IMR-90 (cell line): ENCODE measurements at regions not wholly inside any gene's neighbourhood (a gene's known extent, or its start where the extent isn't known, plus 50 kb on each side); places are given as distances from the start of the nearest gene placed in this dataset.
A peak's percentile ranks its signal among the peaks of the same experiment; 100 is the strongest.

Experiments
- ATAC-seq: fragments of 200-7000 bp; cut with Tn5 transposase; 2 replicates; pipeline ENCODE4 v1.9.1; 2020; ENCODE audit warnings: low read depth, mild to moderate bottlenecking, moderate library complexity
- BruUV-seq: library from RNA; stranded (reverse); fragments of 400-500 nt; replicated peaks from 2 replicates; lab custom pipeline; 2021; lab: Mats Ljungman, UMichigan
- CTCF ChIA-PET: fragments of 300-600 bp; formaldehyde crosslinking; extraction: SDS; loops from one replicate; lab custom pipeline; 2021; ENCODE audit warnings: antibody characterized with exemption; lab: Yijun Ruan, JAX
- POLR2A ChIA-PET: fragments of 300-600 bp; sonication (Branson Sonifier 250); formaldehyde crosslinking; loops from one replicate; lab custom pipeline; 2022; ENCODE audit warnings: antibody characterized with exemption; ENCODE audit not compliant: unreplicated experiment; lab: Charles Lee
- DNase-seq: peaks from one replicate; pipeline ENCODE4 v3.0.0; 2013
- H2AFZ ChIP-seq: replicated peaks from 2 replicates; pipeline ENCODE3; 2013; ENCODE audit warnings: low read length, mild to moderate bottlenecking; ENCODE audit not compliant: poor library complexity
- H2AK5ac ChIP-seq: 2 replicates; pipeline ENCODE4 v1.6.1; 2013; ENCODE audit warnings: low read depth, low read length, inconsistent platforms
- H2AK9ac ChIP-seq: replicated peaks from 2 replicates; pipeline ENCODE3; 2013; ENCODE audit warnings: mild to moderate bottlenecking, low read depth, low read length, moderate library complexity; ENCODE audit not compliant: poor library complexity
- H2BK120ac ChIP-seq: 2 replicates; pipeline ENCODE4 v1.6.1; 2013; ENCODE audit warnings: low read depth, low read length, inconsistent platforms
- H2BK15ac ChIP-seq: 3 replicates; pipeline ENCODE4 v1.6.1; 2013; ENCODE audit warnings: low read depth, low read length, inconsistent platforms
- H2BK20ac ChIP-seq: 2 replicates; pipeline ENCODE4 v1.6.1; 2013; ENCODE audit warnings: low read depth, mild to moderate bottlenecking, inconsistent platforms, low read length, moderate library complexity
- H2BK5ac ChIP-seq: 2 replicates; pipeline ENCODE4 v1.6.1; 2013; ENCODE audit warnings: mild to moderate bottlenecking, low read depth, low read length, inconsistent platforms; ENCODE audit not compliant: poor library complexity, severe bottlenecking
- H3K14ac ChIP-seq: replicated peaks from 2 replicates; pipeline ENCODE4 v1.6.1; 2013; ENCODE audit warnings: low read depth, low read length, inconsistent platforms
- H3K18ac ChIP-seq: 2 replicates; pipeline ENCODE4 v1.6.1; 2013; ENCODE audit warnings: low read depth, low read length, control low read depth
- H3K23ac ChIP-seq: 2 replicates; pipeline ENCODE4 v1.6.1; 2013; ENCODE audit warnings: low read depth, low read length, inconsistent platforms
- H3K27ac ChIP-seq: 2 replicates; pipeline ENCODE4 v1.5.1; 2013; ENCODE audit warnings: mild to moderate bottlenecking, control low read depth, low read length; ENCODE audit not compliant: insufficient read depth
- H3K27me3 ChIP-seq: 2 replicates; pipeline ENCODE4 v1.6.1; 2013; ENCODE audit warnings: low read length; ENCODE audit not compliant: control insufficient read depth, insufficient read depth
- H3K36me3 ChIP-seq: 2 replicates; pipeline ENCODE4 v1.6.1; 2013; ENCODE audit warnings: low read length, mixed read lengths; ENCODE audit not compliant: control insufficient read depth, insufficient read depth
- H3K4ac ChIP-seq: 2 replicates; pipeline ENCODE4 v1.6.1; 2013; ENCODE audit warnings: low read depth, low read length, inconsistent platforms
- H3K4me1 ChIP-seq: 2 replicates; pipeline ENCODE4 v1.6.1; 2013; ENCODE audit warnings: low read length, mixed read lengths; ENCODE audit not compliant: control insufficient read depth, insufficient read depth
- H3K4me2 ChIP-seq: 2 replicates; pipeline ENCODE4 v1.6.1; 2013; ENCODE audit warnings: low read depth, mild to moderate bottlenecking, control low read depth, low read length, moderate library complexity
- H3K4me3 ChIP-seq: 2 replicates; pipeline ENCODE4 v1.5.1; 2013; ENCODE audit warnings: low read depth, mild to moderate bottlenecking, control low read depth, low read length, moderate library complexity; ENCODE audit not compliant: insufficient read depth
- H3K56ac ChIP-seq: 2 replicates; pipeline ENCODE4 v1.6.1; 2013; ENCODE audit warnings: low read length, inconsistent platforms; ENCODE audit not compliant: insufficient read depth; ENCODE audit errors: extremely low read depth
- H3K79me1 ChIP-seq, 2 experiments: 2 replicates each; pipeline ENCODE4 v1.6.1; 2013; ENCODE audit warnings: low read length in 2 of 2, inconsistent platforms in 1 of 2, low read depth in 1 of 2
- H3K9ac ChIP-seq: 2 replicates; pipeline ENCODE4 v1.6.1; 2013; ENCODE audit warnings: low read depth, low read length, control low read depth
- H3K9me1 ChIP-seq: 2 replicates; pipeline ENCODE4 v1.6.1; 2013; ENCODE audit warnings: low read length, inconsistent platforms; ENCODE audit not compliant: insufficient read depth
- H3K9me3 ChIP-seq: 2 replicates; pipeline ENCODE4 v1.6.1; 2013; ENCODE audit warnings: low read length; ENCODE audit not compliant: control insufficient read depth, insufficient read depth
- H4K20me1 ChIP-seq: 2 replicates; pipeline ENCODE4 v1.6.1; 2013; ENCODE audit warnings: low read length, inconsistent platforms; ENCODE audit not compliant: insufficient read depth
- H4K5ac ChIP-seq: 2 replicates; pipeline ENCODE4 v1.6.1; 2013; ENCODE audit warnings: mild to moderate bottlenecking, low read depth, low read length, control low read depth
- H4K8ac ChIP-seq, 2 experiments: 2 replicates each; pipeline ENCODE4 v1.6.1; 2013; ENCODE audit warnings: low read depth in 2 of 2, low read length in 2 of 2, control low read depth in 1 of 2, inconsistent platforms in 1 of 2
- H4K91ac ChIP-seq: 2 replicates; pipeline ENCODE4 v1.6.1; 2013; ENCODE audit warnings: low read depth, low read length, inconsistent platforms; ENCODE audit not compliant: insufficient read depth
- BHLHE40 ChIP-seq: fragments of 150-350 bp; IDR thresholded peaks from 2 replicates; pipeline ENCODE4 v1.6.1; 2016; ENCODE audit warnings: mild to moderate bottlenecking, low read depth, low read length
- CTCF ChIP-seq: conservative IDR thresholded peaks from 2 replicates; pipeline ENCODE4 v1.5.1; 2012; ENCODE audit warnings: mild to moderate bottlenecking, low read depth, low read length, improper control_type of control experiment
- FOS ChIP-seq: fragments of 150-350 bp; IDR thresholded peaks from 2 replicates; pipeline ENCODE4 v1.6.1; 2016; ENCODE audit warnings: low read depth, low read length
- MAFK ChIP-seq: IDR thresholded peaks from 2 replicates; pipeline ENCODE4 v1.6.1; 2012; ENCODE audit warnings: low read depth, low read length, improper control_type of control experiment
- MAZ ChIP-seq: IDR thresholded peaks from 2 replicates; pipeline ENCODE4 v1.6.1; 2012; ENCODE audit warnings: low read depth, mild to moderate bottlenecking, low read length, improper control_type of control experiment, moderate library complexity, borderline replicate concordance
- WGBS, 2 experiments: methylation state at CpG; one replicate each; pipeline versions ENCODE4 v1.1.5 to v1.1.7; 2013; ENCODE audit warnings: missing lambda C conversion rate in 2 of 2; ENCODE audit not compliant: insufficient read length in 1 of 2; ENCODE audit errors: extremely low coverage in 2 of 2; 5-methylcytosine and 5-hydroxymethylcytosine counted together
- dilution Hi-C: fragments of 300-500 bp; cut with HindIII; formaldehyde crosslinking; loops from one replicate; pipeline ENCODE4 v1.14.3; 2018; ENCODE audit warnings: low sequenced_read_pairs; ENCODE audit not compliant: unreplicated experiment
- in situ Hi-C: fragments of 300-500 bp; cut with MboI; formaldehyde crosslinking; loops from 3 replicates; pipeline ENCODE4 v1.14.3; 2019; ENCODE audit warnings: low sequenced_read_pairs, inconsistent platforms, mixed read lengths
- intact Hi-C: fragments of 100-400 bp; cut with micrococcal nuclease; formaldehyde crosslinking; loops from 2 replicates; pipeline ENCODE4 v1.10.0; 2022

- peaks cover 31% of the 10 kb centered on the region for H3K4me1 ChIP-seq
- dilution Hi-C loops, result no loop called here
- H3K79me1 ChIP-seq, result no peaks in the 10 kb centered on the region
- peaks cover 4% of the 10 kb centered on the region; the same call in 1 of the 2 replicates for H3K9me3 ChIP-seq
- peak overlapping the region; percentile 86 to 87 for H4K8ac ChIP-seq
- in situ Hi-C loops, result no loop called here
- H2BK5ac ChIP-seq, result peak overlapping the region; percentile 63
- peak overlapping the region; percentile 90 for H3K4ac ChIP-seq
- H3K4me3 ChIP-seq, result no peak overlapping the region
- peak overlapping the region; percentile 83 for H2BK120ac ChIP-seq
- H2BK15ac ChIP-seq, result peak overlapping the region; percentile 94; the same call in 2 of the 3 replicates
- peaks cover 26% of the 10 kb centered on the region for H3K9me1 ChIP-seq
- no peaks in the 10 kb centered on the region for H4K20me1 ChIP-seq
- H3K27me3 ChIP-seq, result no peaks in the 10 kb centered on the region
- no peak overlapping the region for H3K4me2 ChIP-seq
- BruUV-seq, result no TSS peak
- peak overlapping the region; percentile 84 for H4K91ac ChIP-seq
- peak overlapping the region; percentile 83 for H2BK20ac ChIP-seq
- WGBS, 2 experiments, result 77% methylated on average over 6 of the region's 13 CpGs; no CpG with 5 or more reads in 1 of the 2 experiments
- H2AK9ac ChIP-seq, result peak overlapping the region; percentile 66
- H3K18ac ChIP-seq, result peak overlapping the region; percentile 92
- peak overlapping the region; percentile 70 for H3K14ac ChIP-seq
- CTCF ChIA-PET, result interaction anchor here (0.7 kb wide), 1 partner anchor 632 kb away, joined by 3 read pairs; no protein-coding TSS in a partner anchor
- peak; percentile 18 for ATAC-seq
- TF ChIP-seq MAFK, result no peak
- no peak for TF ChIP-seq MAZ
- TF ChIP-seq BHLHE40, result no peak
- no peak for TF ChIP-seq CTCF
- no peak for TF ChIP-seq FOS
- H4K5ac ChIP-seq, result peak overlapping the region; percentile 76
- H3K23ac ChIP-seq, result peak overlapping the region; percentile 10; the same call in 1 of the 2 replicates
- no peak overlapping the region for H3K9ac ChIP-seq
- intact Hi-C loops, result no loop called here
- 0 out of 2 replicates have a peak overlapping the region, but pooled peaks have one; percentile 18 for H3K27ac ChIP-seq
- H3K56ac ChIP-seq, result 0 out of 2 replicates have a peak overlapping the region, but pooled peaks have one; percentile 19
- peak overlapping the region; percentile 88 for H2AK5ac ChIP-seq
- H2AFZ ChIP-seq, result peak overlapping the region; percentile 91
- POLR2A ChIA-PET, result interaction anchor here (0.8 kb wide), 1 partner anchor 189 kb away, joined by 3 read pairs; no protein-coding TSS in a partner anchor
- DNase-seq, result no peak
- no peaks in the 10 kb centered on the region for H3K36me3 ChIP-seq
These were observed 69.6 kb upstream of the RMDN2 start for GRCh38 chr2:37855283-37856041.
